ENCODE measurements at regions not wholly inside any gene's neighbourhood (a gene's known extent, or its start where the extent isn't known, plus 50 kb on each side); places are given as distances from the start of the nearest gene placed in this dataset.
"Not testable (repeated sequence)": the region's sequence is repeated elsewhere in the genome, so short reads cannot be mapped to it uniquely, and the experiment has no call there.

- intact Hi-C loops (cut with micrococcal nuclease; ENCODE audit: unreplicated experiment), result no loop called here
These were observed 69.1 kb upstream of the NREP start for GRCh38 chr5:111826064-111826463.

GRCh38 chr5:111820072-111820471 is 63.1 kb upstream of the NREP start:
- intact Hi-C loops (cut with micrococcal nuclease; ENCODE audit: unreplicated experiment) (no loop called here), in situ Hi-C loops (cut with HindIII; ENCODE audit: low pct_unique_long_range_greater_than_20kb, low sequenced_read_pairs) (no loop called here)
- no peaks in the 10 kb centered on the region for H3K36me3 ChIP-seq (ENCODE audit: control insufficient read depth, insufficient read depth, low read length)
- no peak overlapping the region for H3K4me3 ChIP-seq (ENCODE audit: low read depth in 2 of 2, low read length in 2 of 2)
- no peaks in the 10 kb centered on the region for H3K9me3 ChIP-seq (ENCODE audit: control insufficient read depth, insufficient read depth, low read depth, low read length)
- ChIA-PET CTCF (no interaction called here), POLR2A (no interaction called here)
- no peaks in the 10 kb centered on the region for H3K27me3 ChIP-seq (ENCODE audit: control insufficient read depth, insufficient read depth, low read length)
- BruUV-seq (replicated peaks), result no TSS peak
- TF ChIP-seq SIN3A (IDR thresholded peaks at IDR 0.05; ENCODE audit: borderline replicate concordance, insufficient read depth, low read depth, low read length) (no peak), TCF7L2 (IDR thresholded peaks at IDR 0.05; ENCODE audit: low read depth, low read length) (no peak), CTCF (IDR thresholded peaks at IDR 0.05) (no peak), REST (IDR thresholded peaks at IDR 0.05; ENCODE audit: insufficient read depth in 1 of 2, low read depth in 2 of 2, low read length in 1 of 2) (no peak), POLR2AphosphoS5 (IDR thresholded peaks at IDR 0.05; ENCODE audit: low read depth, low read length) (no peak)
- no peak overlapping the region for H3K27ac ChIP-seq (ENCODE audit: low read length)
- DNase-seq (ENCODE audit: low read depth, low spot score) (no peak), ATAC-seq (no peak)
- H3K4me1 ChIP-seq (ENCODE audit: control insufficient read depth, insufficient read depth, low read length), result no peaks in the 10 kb centered on the region

More at GRCh38 chr5:111826064-111826463, 69.1 kb upstream of the NREP start:
- Histone ChIP-seq H3K27me3 (ENCODE audit: control insufficient read depth, insufficient read depth, low read length) (no peaks in the 10 kb centered on the region), H3K27ac (ENCODE audit: low read length) (no peak overlapping the region), H3K36me3 (ENCODE audit: control insufficient read depth, insufficient read depth, low read length) (no peaks in the 10 kb centered on the region), H3K9me3 (ENCODE audit: control insufficient read depth, insufficient read depth, low read depth, low read length) (no peaks in the 10 kb centered on the region), H3K4me1 (ENCODE audit: control insufficient read depth, insufficient read depth, low read length) (no peaks in the 10 kb centered on the region), H3K4me3 (ENCODE audit: low read depth in 2 of 2, low read length in 2 of 2) (no peak overlapping the region)
- in situ Hi-C loops (cut with HindIII; ENCODE audit: low pct_unique_long_range_greater_than_20kb, low sequenced_read_pairs), result no loop called here
- ChIA-PET POLR2A (no interaction called here), CTCF (no interaction called here)
- no peak for TF ChIP-seq TCF7L2 (IDR thresholded peaks at IDR 0.05; ENCODE audit: low read depth, low read length)
- no peak for TF ChIP-seq CTCF (IDR thresholded peaks at IDR 0.05)
- no peak for TF ChIP-seq POLR2AphosphoS5 (IDR thresholded peaks at IDR 0.05; ENCODE audit: low read depth, low read length)
- no peak for TF ChIP-seq SIN3A (IDR thresholded peaks at IDR 0.05; ENCODE audit: borderline replicate concordance, insufficient read depth, low read depth, low read length)
- no peak for TF ChIP-seq REST (IDR thresholded peaks at IDR 0.05; ENCODE audit: insufficient read depth in 1 of 2, low read depth in 2 of 2, low read length in 1 of 2)
- ATAC-seq, result no peak
- no peak for DNase-seq (ENCODE audit: low read depth, low spot score)
- BruUV-seq (replicated peaks), result no TSS peak

- DNase-seq (ENCODE audit: low read depth, low spot score); in situ Hi-C loops (cut with HindIII; ENCODE audit: low pct_unique_long_range_greater_than_20kb, low sequenced_read_pairs); H3K4me1 ChIP-seq (ENCODE audit: control insufficient read depth, insufficient read depth, low read length); intact Hi-C loops (cut with micrococcal nuclease; ENCODE audit: unreplicated experiment); H3K36me3 ChIP-seq (ENCODE audit: control insufficient read depth, insufficient read depth, low read length); H3K4me3 ChIP-seq (ENCODE audit: low read depth in 2 of 2, low read length in 2 of 2); H3K27me3 ChIP-seq (ENCODE audit: control insufficient read depth, insufficient read depth, low read length); H3K27ac ChIP-seq (ENCODE audit: low read length); BruUV-seq (replicated peaks); ATAC-seq; H3K9me3 ChIP-seq (ENCODE audit: control insufficient read depth, insufficient read depth, low read depth, low read length); CTCF ChIA-PET: not testable (repeated sequence)
- POLR2A ChIA-PET, result interaction anchor here (0.6 kb wide), 1 partner anchor 220 kb away, joined by 3 read pairs; no protein-coding TSS in a partner anchor
These were observed 62.0 kb upstream of the NREP start for GRCh38 chr5:111819028-111819427.

Data from Panc1 (cell line).